Keratinocyte (primary cell): ENCODE measurements at regions not wholly inside any gene's neighbourhood (a gene's known extent, or its start where the extent isn't known, plus 50 kb on each side); places are given as distances from the start of the nearest gene placed in this dataset.
A peak's percentile ranks its signal among the peaks of the same experiment; 100 is the strongest.

Experiments used
- DNase-seq: peaks from one replicate; pipeline ENCODE4 v3.0.0-alpha.2; 2011; ENCODE audit warnings: low read depth, missing footprints, low spot score
- FAIRE-seq: peaks from 2 replicates; lab custom pipeline; 2011; peaks lifted over from hg19 to GRCh38; lab: Jason Lieb, UNC
- H2AFZ ChIP-seq: 2 replicates; pipeline ENCODE4 v1.6.0; 2012; ENCODE audit warnings: low read length, control low read depth, inconsistent platforms; ENCODE audit not compliant: control insufficient read depth
- H3K27ac ChIP-seq: 2 replicates; pipeline ENCODE4 v1.5.1; 2011; ENCODE audit warnings: low read length; ENCODE audit not compliant: control insufficient read depth, insufficient read depth
- H3K27me3 ChIP-seq: 3 replicates; pipeline ENCODE4 v1.6.0; 2011; ENCODE audit warnings: low read length; ENCODE audit not compliant: control insufficient read depth, insufficient read depth; ENCODE audit errors: extremely low read depth
- H3K36me3 ChIP-seq, 2 experiments: 2 replicates in 1 of 2; 3 replicates in 1 of 2; pipeline ENCODE4 v1.5.1; 2011; ENCODE audit warnings: low read length in 2 of 2, mild to moderate bottlenecking in 1 of 2; ENCODE audit not compliant: control insufficient read depth in 2 of 2, insufficient read depth in 2 of 2; ENCODE audit errors: extremely low read depth in 1 of 2
- H3K4me1 ChIP-seq: 3 replicates; pipeline ENCODE4 v1.5.1; 2011; ENCODE audit warnings: low read length; ENCODE audit not compliant: control insufficient read depth, insufficient read depth; ENCODE audit errors: extremely low read depth
- H3K4me2 ChIP-seq: 3 replicates; pipeline ENCODE4 v1.6.0; 2011; ENCODE audit warnings: low read depth, low read length; ENCODE audit not compliant: control insufficient read depth, insufficient read depth; ENCODE audit errors: extremely low read depth
- H3K4me3 ChIP-seq, 3 experiments: fragments of 200-600 bp in 1 of 3; sonication (generic) in 1 of 3; 2 replicates in 2 of 3; 3 replicates in 1 of 3; pipeline ENCODE4 v1.5.1; 2011 to 2016; ENCODE audit warnings: low read length in 3 of 3, mild to moderate bottlenecking in 3 of 3, control low read depth in 2 of 3, inconsistent platforms in 1 of 3, low read depth in 1 of 3, mixed read lengths in 1 of 3, mixed run types in 1 of 3, moderate library complexity in 1 of 3; ENCODE audit not compliant: control insufficient read depth in 2 of 3, insufficient read depth in 2 of 3; ENCODE audit errors: extremely low read depth in 1 of 3
- H3K79me2 ChIP-seq: 2 replicates; pipeline ENCODE4 v1.6.0; 2012; ENCODE audit warnings: low read length; ENCODE audit not compliant: control insufficient read depth, insufficient read depth
- H3K9ac ChIP-seq: 3 replicates; pipeline ENCODE4 v1.6.0; 2011; ENCODE audit warnings: low read length; ENCODE audit not compliant: control insufficient read depth, insufficient read depth; ENCODE audit errors: extremely low read depth
- H3K9me1 ChIP-seq: 3 replicates; pipeline ENCODE4 v1.6.0; 2011; ENCODE audit warnings: low read length; ENCODE audit not compliant: control insufficient read depth, insufficient read depth; ENCODE audit errors: extremely low read depth
- H3K9me3 ChIP-seq: 2 replicates; pipeline ENCODE4 v1.5.1; 2012; ENCODE audit warnings: low read depth, low read length; ENCODE audit not compliant: control insufficient read depth
- H4K20me1 ChIP-seq: 3 replicates; pipeline ENCODE4 v1.6.0; 2011; ENCODE audit warnings: low read length; ENCODE audit not compliant: control insufficient read depth, insufficient read depth; ENCODE audit errors: extremely low read depth
- EZH2 ChIP-seq: IDR thresholded peaks from one replicate; pipeline ENCODE4 v1.6.1; 2012; ENCODE audit warnings: inconsistent platforms, mild to moderate bottlenecking, low read length, moderate library complexity
- dilution Hi-C: fragments of 300-500 bp; cut with MboI; formaldehyde crosslinking; loops from one replicate; pipeline ENCODE4 v1.7.0; 2020; ENCODE audit warnings: low sequenced_read_pairs; ENCODE audit not compliant: extremely low pct_ligation_motif_present
- TF ChIP-seq, protein P1 (sequence below), 3 experiments: IDR thresholded peaks in 1 of 3; conservative IDR thresholded peaks in 1 of 3; optimal IDR thresholded peaks in 1 of 3; 2 replicates in 2 of 3; 3 replicates in 1 of 3; pipeline versions ENCODE3 to v1.5.1; 2011; ENCODE audit warnings: low read length in 3 of 3, mild to moderate bottlenecking in 3 of 3, moderate library complexity in 2 of 3, control low read depth in 1 of 3, inconsistent platforms in 1 of 3; ENCODE audit not compliant: insufficient read depth in 2 of 3; ENCODE audit errors: extremely low read depth in 1 of 3

DNA sequence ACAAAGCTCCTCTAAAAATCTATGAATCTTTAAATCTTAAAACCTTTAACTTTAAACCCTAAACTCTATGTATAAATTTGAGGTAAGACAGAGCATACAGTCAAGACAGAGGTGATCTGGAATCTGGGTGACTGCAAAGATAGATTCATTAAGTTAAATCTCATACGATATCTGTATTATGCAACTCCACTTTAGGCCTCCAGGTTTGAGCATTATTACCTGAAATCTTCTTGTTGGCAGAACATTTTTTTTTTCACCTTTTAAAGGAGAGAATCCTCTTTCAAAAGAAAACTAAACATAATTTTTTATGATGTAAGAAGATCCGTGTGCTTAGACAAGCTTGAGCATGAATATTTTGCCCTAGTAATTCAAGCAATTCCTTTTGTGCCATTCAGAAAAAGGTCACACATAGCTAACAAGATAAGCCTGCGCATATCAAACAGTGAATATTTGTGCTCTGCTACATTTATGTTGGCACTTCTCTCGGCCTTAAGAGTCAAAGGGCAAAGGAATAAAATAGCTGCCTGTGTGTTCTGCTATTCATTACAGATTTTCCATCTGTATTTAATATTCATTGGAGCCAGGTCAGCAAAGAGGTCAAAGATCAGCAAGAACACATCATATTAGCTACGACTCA, 163.3 kb downstream of the TMTC3 start:
- Histone ChIP-seq H3K4me1 (peaks cover 28% of the 10 kb centered on the region), H3K9me1 (no peaks in the 10 kb centered on the region), H3K79me2 (no peaks in the 10 kb centered on the region), H3K9me3 (no peaks in the 10 kb centered on the region), H4K20me1 (no peaks in the 10 kb centered on the region), H3K4me3 (no peak overlapping the region), H3K9ac (no peak overlapping the region), H3K27me3 (no peaks in the 10 kb centered on the region), H2AFZ (peak overlapping the region; percentile 61), H3K27ac (peak overlapping the region; percentile 38), H3K4me2 (peak overlapping the region; percentile 58), H3K36me3 (no peaks in the 10 kb centered on the region)
- DNase-seq (peak; percentile 9), FAIRE-seq (peak; percentile 44)
- dilution Hi-C loops: no loop called here
- TF ChIP-seq, protein P1, sequence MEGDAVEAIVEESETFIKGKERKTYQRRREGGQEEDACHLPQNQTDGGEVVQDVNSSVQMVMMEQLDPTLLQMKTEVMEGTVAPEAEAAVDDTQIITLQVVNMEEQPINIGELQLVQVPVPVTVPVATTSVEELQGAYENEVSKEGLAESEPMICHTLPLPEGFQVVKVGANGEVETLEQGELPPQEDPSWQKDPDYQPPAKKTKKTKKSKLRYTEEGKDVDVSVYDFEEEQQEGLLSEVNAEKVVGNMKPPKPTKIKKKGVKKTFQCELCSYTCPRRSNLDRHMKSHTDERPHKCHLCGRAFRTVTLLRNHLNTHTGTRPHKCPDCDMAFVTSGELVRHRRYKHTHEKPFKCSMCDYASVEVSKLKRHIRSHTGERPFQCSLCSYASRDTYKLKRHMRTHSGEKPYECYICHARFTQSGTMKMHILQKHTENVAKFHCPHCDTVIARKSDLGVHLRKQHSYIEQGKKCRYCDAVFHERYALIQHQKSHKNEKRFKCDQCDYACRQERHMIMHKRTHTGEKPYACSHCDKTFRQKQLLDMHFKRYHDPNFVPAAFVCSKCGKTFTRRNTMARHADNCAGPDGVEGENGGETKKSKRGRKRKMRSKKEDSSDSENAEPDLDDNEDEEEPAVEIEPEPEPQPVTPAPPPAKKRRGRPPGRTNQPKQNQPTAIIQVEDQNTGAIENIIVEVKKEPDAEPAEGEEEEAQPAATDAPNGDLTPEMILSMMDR (optimal IDR thresholded peaks at IDR 0.05 in 1 of 3, IDR thresholded peaks at IDR 0.05 in 1 of 3, conservative IDR thresholded peaks at IDR 0.05 in 1 of 3; ENCODE audit: extremely low read depth in 1 of 3, insufficient read depth in 2 of 3, low read length in 3 of 3): no peak
- no peak for TF ChIP-seq EZH2

DNA sequence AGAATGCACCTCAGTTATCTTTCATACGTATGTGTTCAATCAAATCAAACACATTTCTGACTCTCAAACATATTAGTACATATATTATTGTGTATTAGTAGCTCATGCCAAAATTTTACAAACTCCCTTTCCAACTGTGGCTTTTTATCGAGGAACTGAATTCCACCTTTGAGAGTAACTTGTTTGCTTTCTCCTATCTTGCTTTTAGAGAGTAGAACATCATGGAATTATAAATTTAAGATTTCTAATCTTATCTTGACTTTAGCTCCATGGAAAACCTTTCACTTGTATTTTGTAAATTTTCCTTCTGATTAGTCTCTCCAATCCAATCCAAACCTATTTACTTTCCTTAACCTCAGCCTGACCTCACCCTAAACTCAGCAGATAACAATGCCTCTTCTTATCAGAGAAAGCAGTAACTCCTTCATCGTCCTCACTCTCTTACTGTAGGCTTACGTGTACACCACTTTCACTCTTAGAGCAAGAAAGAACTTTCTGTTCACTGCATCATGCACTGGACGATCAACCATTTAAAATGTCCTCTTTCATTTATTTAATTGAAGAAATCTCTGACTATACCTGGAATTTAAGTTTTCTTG, 164.5 kb downstream of the TMTC3 start:
- no peak for DNase-seq
- H3K4me3 ChIP-seq: no peak overlapping the region
- H2AFZ ChIP-seq: peak overlapping the region; percentile 59
- no peaks in the 10 kb centered on the region for H3K79me2 ChIP-seq
- H3K9me1 ChIP-seq: no peaks in the 10 kb centered on the region
- H3K36me3 ChIP-seq: no peaks in the 10 kb centered on the region
- no peak overlapping the region for H3K4me2 ChIP-seq
- dilution Hi-C loops: no loop called here
- FAIRE-seq: no peak
- no peaks in the 10 kb centered on the region for H3K9me3 ChIP-seq
- no peaks in the 10 kb centered on the region for H4K20me1 ChIP-seq
- no peaks in the 10 kb centered on the region for H3K27me3 ChIP-seq
- peaks cover 31% of the 10 kb centered on the region for H3K4me1 ChIP-seq
- TF ChIP-seq, protein P1 (optimal IDR thresholded peaks at IDR 0.05 in 1 of 3, IDR thresholded peaks at IDR 0.05 in 1 of 3, conservative IDR thresholded peaks at IDR 0.05 in 1 of 3; ENCODE audit: extremely low read depth in 1 of 3, insufficient read depth in 2 of 3, low read length in 3 of 3): no peak
- no peak for TF ChIP-seq EZH2
- H3K9ac ChIP-seq: no peak overlapping the region
- no peak overlapping the region for H3K27ac ChIP-seq
